ENCODE measurements at regions not wholly inside any gene's neighbourhood (a gene's known extent, or its start where the extent isn't known, plus 50 kb on each side); places are given as distances from the start of the nearest gene placed in this dataset.

DNA sequence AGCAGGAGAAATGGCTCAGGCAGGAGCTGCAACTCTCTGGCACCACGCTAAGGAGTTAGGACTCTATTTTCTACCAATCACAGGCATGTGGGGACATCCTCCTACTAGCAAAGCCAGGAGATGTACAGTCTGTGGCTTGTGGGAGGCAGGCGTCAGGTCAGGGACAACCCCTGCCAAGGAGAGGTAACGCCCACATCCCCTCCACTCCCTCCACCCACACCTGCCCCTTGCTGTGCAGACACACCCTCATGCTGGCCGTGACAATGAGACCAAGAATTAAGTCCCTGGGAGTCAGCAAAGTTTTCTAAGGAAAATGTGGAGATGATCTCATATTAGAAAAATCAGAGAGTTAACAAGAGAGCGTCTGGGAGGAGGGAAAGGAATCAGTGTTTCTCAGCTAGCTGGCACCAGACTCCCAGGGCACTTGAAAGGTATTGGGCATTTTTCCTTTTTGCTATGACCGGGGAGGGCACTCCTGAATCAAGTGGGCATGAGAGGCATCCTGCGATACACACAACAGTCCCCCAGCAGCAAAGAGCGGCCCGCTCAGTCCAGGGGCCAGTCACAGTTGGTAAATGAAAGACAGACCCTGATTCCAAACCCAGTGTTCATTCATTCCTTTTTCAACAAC is 87.3 kb upstream of the RPL38 start:
- H3K4me2 ChIP-seq (ENCODE audit: low read length): no peak overlapping the region
- H3K9ac ChIP-seq (ENCODE audit: low read length): no peak overlapping the region
- H3K36me3 ChIP-seq (ENCODE audit: insufficient read depth, low read length): no peaks in the 10 kb centered on the region
- H3K9me2 ChIP-seq (ENCODE audit: low read depth, low read length): no peaks in the 10 kb centered on the region
- no peaks in the 10 kb centered on the region; the same call in 1 of the 2 replicates for H3K27me3 ChIP-seq (ENCODE audit: insufficient read depth, low read length)
- no peaks in the 10 kb centered on the region for H3K79me2 ChIP-seq (ENCODE audit: insufficient read depth, low read length)
- H4K20me1 ChIP-seq (ENCODE audit: insufficient read depth, low read length): no peaks in the 10 kb centered on the region
- TF ChIP-seq EZH2 (IDR thresholded peaks at IDR 0.05; ENCODE audit: borderline replicate concordance, low read length): no peak
- TF ChIP-seq, protein P1, sequence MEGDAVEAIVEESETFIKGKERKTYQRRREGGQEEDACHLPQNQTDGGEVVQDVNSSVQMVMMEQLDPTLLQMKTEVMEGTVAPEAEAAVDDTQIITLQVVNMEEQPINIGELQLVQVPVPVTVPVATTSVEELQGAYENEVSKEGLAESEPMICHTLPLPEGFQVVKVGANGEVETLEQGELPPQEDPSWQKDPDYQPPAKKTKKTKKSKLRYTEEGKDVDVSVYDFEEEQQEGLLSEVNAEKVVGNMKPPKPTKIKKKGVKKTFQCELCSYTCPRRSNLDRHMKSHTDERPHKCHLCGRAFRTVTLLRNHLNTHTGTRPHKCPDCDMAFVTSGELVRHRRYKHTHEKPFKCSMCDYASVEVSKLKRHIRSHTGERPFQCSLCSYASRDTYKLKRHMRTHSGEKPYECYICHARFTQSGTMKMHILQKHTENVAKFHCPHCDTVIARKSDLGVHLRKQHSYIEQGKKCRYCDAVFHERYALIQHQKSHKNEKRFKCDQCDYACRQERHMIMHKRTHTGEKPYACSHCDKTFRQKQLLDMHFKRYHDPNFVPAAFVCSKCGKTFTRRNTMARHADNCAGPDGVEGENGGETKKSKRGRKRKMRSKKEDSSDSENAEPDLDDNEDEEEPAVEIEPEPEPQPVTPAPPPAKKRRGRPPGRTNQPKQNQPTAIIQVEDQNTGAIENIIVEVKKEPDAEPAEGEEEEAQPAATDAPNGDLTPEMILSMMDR (IDR thresholded peaks at IDR 0.05; ENCODE audit: low read length): no peak
- H3K27ac ChIP-seq (ENCODE audit: low read depth, low read length, poor library complexity, severe bottlenecking): no peak overlapping the region
- H3K4me3 ChIP-seq (ENCODE audit: low read depth, low read length, poor library complexity, severe bottlenecking): no peak overlapping the region
- no peaks in the 10 kb centered on the region for H3K4me1 ChIP-seq (ENCODE audit: insufficient read depth, low read length, severe bottlenecking)
- H3K9me3 ChIP-seq (ENCODE audit: low read length): no peaks in the 10 kb centered on the region
- H2AFZ ChIP-seq (ENCODE audit: low read length): no peak overlapping the region
- H3F3A ChIP-seq (ENCODE audit: insufficient read depth, low read length): no peaks in the 10 kb centered on the region

DNA sequence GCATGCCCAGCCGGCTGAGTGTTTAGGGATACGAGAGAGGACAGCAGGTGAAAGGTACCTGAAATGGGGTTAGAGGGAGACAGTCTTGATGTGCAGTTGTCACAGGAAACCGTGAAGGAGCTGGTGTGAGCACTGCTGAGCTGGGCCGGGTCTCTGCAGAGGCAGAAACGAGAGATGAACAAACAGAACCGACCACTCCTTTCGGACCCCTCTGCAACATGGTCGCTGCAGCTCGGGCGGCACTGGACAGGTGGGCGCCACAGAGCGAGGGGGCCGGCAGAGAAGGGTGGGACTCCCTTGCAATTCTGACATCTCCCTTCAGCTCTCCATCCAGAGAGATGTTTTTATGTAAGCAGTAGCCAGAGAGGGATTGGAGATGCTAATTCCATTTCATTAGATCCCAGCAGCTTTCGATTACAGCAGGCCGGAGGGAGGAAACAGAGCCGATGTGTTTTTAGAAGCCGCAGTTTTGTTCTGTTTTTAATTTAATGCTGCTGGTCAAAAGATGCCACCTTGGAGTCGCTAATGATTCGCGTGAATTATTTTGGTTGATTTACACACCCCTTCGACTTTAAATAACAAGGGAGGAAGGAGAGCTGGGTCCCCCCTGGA is 86.3 kb upstream of the RPL38 start:
- no peak overlapping the region for H3K27ac ChIP-seq (ENCODE audit: low read depth, low read length, poor library complexity, severe bottlenecking)

DNA sequence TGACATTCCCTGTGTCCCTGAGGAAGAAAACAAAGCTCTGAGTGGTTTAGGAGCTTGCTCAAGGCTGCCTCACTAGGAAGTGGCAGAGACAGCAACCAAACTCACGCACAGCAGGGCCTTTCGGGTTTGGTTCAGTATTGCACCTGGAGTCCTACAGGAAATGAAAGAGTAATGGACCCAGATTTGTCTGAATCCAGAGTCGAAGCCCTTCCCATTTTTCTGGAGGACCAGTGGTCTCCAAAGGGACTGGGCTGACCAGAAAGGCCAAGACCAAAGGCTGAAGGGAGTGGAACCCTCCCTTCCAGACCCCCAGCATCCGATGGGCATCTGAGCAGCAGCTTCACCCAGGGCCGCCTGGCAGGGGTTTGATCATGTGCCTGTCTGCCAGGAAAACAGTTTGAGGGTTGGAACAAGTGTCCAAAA is 85.5 kb upstream of the RPL38 start:
- Histone ChIP-seq H4K20me1 (ENCODE audit: insufficient read depth, low read length) (no peaks in the 10 kb centered on the region), H3K9me3 (ENCODE audit: low read length) (no peaks in the 10 kb centered on the region), H2AFZ (ENCODE audit: low read length) (no peak overlapping the region), H3K27me3 (ENCODE audit: insufficient read depth, low read length) (no peaks in the 10 kb centered on the region; the same call in 1 of the 2 replicates), H3K4me2 (ENCODE audit: low read length) (no peak overlapping the region), H3K9ac (ENCODE audit: low read length) (no peak overlapping the region), H3K36me3 (ENCODE audit: insufficient read depth, low read length) (no peaks in the 10 kb centered on the region), H3K79me2 (ENCODE audit: insufficient read depth, low read length) (no peaks in the 10 kb centered on the region), H3K4me3 (ENCODE audit: low read depth, low read length, poor library complexity, severe bottlenecking) (no peak overlapping the region), H3K9me2 (ENCODE audit: low read depth, low read length) (no peaks in the 10 kb centered on the region), H3K27ac (ENCODE audit: low read depth, low read length, poor library complexity, severe bottlenecking) (no peak overlapping the region), H3K4me1 (ENCODE audit: insufficient read depth, low read length, severe bottlenecking) (no peaks in the 10 kb centered on the region), H3F3A (ENCODE audit: insufficient read depth, low read length) (no peaks in the 10 kb centered on the region)
- TF ChIP-seq EZH2 (IDR thresholded peaks at IDR 0.05; ENCODE audit: borderline replicate concordance, low read length): no peak
- TF ChIP-seq, protein P1 (IDR thresholded peaks at IDR 0.05; ENCODE audit: low read length): no peak

More for the DNA sequence above, 86.3 kb upstream of the RPL38 start:
- Histone ChIP-seq H3F3A (ENCODE audit: insufficient read depth, low read length) (no peaks in the 10 kb centered on the region), H3K79me2 (ENCODE audit: insufficient read depth, low read length) (no peaks in the 10 kb centered on the region), H3K4me1 (ENCODE audit: insufficient read depth, low read length, severe bottlenecking) (no peaks in the 10 kb centered on the region), H3K9me2 (ENCODE audit: low read depth, low read length) (no peaks in the 10 kb centered on the region), H3K9ac (ENCODE audit: low read length) (no peak overlapping the region), H3K4me3 (ENCODE audit: low read depth, low read length, poor library complexity, severe bottlenecking) (no peak overlapping the region), H4K20me1 (ENCODE audit: insufficient read depth, low read length) (no peaks in the 10 kb centered on the region), H3K27me3 (ENCODE audit: insufficient read depth, low read length) (no peaks in the 10 kb centered on the region; the same call in 1 of the 2 replicates), H3K4me2 (ENCODE audit: low read length) (no peak overlapping the region), H2AFZ (ENCODE audit: low read length) (no peak overlapping the region), H3K36me3 (ENCODE audit: insufficient read depth, low read length) (no peaks in the 10 kb centered on the region), H3K9me3 (ENCODE audit: low read length) (no peaks in the 10 kb centered on the region)
- no peak for TF ChIP-seq EZH2 (IDR thresholded peaks at IDR 0.05; ENCODE audit: borderline replicate concordance, low read length)
- TF ChIP-seq, protein P1 (IDR thresholded peaks at IDR 0.05; ENCODE audit: low read length): no peak

Data from OCI-LY1 (cell line).